ENCODE measurements at regions not wholly inside any gene's neighbourhood (a gene's known extent, or its start where the extent isn't known, plus 50 kb on each side); places are given as distances from the start of the nearest gene placed in this dataset.

- BruUV-seq (replicated peaks), result no TSS peak
- no peaks in the 10 kb centered on the region for H3K9me3 ChIP-seq
- Mint-ChIP-seq H3K4me3 (ENCODE audit: unreplicated experiment) (no peak overlapping the region), H3K9me3 (ENCODE audit: unreplicated experiment) (no peaks in the 10 kb centered on the region), H3K4me1 (ENCODE audit: low read depth, unreplicated experiment) (no peaks in the 10 kb centered on the region), H3K36me3 (ENCODE audit: insufficient read depth, unreplicated experiment) (no peaks in the 10 kb centered on the region), H3K27me3 (ENCODE audit: insufficient read depth, unreplicated experiment) (no peaks in the 10 kb centered on the region), H3K27ac (ENCODE audit: unreplicated experiment) (no peak overlapping the region)
- H3K27me3 ChIP-seq (replicated peaks; ENCODE audit: control insufficient read depth, insufficient read depth, low read length), result no peaks in the 10 kb centered on the region
- TF ChIP-seq CTCF (IDR thresholded peaks at IDR 0.05; ENCODE audit: insufficient read depth in 1 of 2, low read depth in 1 of 2, low read length in 1 of 2, severe bottlenecking in 1 of 2, unreplicated experiment in 1 of 2), result no peak
- CTCF ChIA-PET, result no interaction called here
- H3K36me3 ChIP-seq (ENCODE audit: control insufficient read depth, insufficient read depth, low read length), result no peaks in the 10 kb centered on the region
- no peak for DNase-seq
- H3K4me3 ChIP-seq (ENCODE audit: low read depth, low read length), result no peak overlapping the region
- POLR2A ChIA-PET, result no interaction called here
- intact Hi-C loops (cut with micrococcal nuclease; ENCODE audit: unreplicated experiment), result no loop called here
- no peaks in the 10 kb centered on the region for H3K4me1 ChIP-seq
These were observed 440.0 kb downstream of the USP25 start for GRCh38 chr21:16169779-16170178.

GRCh38 chr21:16176570-16176969, 446.8 kb downstream of the USP25 start:
- no peak overlapping the region for H3K27ac Mint-ChIP-seq (ENCODE audit: unreplicated experiment)
- Histone ChIP-seq H3K4me1 (peaks cover 22% of the 10 kb centered on the region), H3K27me3 (replicated peaks; ENCODE audit: control insufficient read depth, insufficient read depth, low read length) (no peaks in the 10 kb centered on the region), H3K9me3 (no peaks in the 10 kb centered on the region), H3K4me3 (ENCODE audit: low read depth, low read length) (no peak overlapping the region), H3K36me3 (ENCODE audit: control insufficient read depth, insufficient read depth, low read length) (no peaks in the 10 kb centered on the region)
- ChIA-PET CTCF (no interaction called here), POLR2A (no interaction called here)
- H3K4me3 Mint-ChIP-seq (ENCODE audit: unreplicated experiment), result no peak overlapping the region
- no peaks in the 10 kb centered on the region for H3K36me3 Mint-ChIP-seq (ENCODE audit: insufficient read depth, unreplicated experiment)
- no peak for DNase-seq
- H3K9me3 Mint-ChIP-seq (ENCODE audit: unreplicated experiment), result no peaks in the 10 kb centered on the region
- intact Hi-C loops (cut with micrococcal nuclease; ENCODE audit: unreplicated experiment), result no loop called here
- no peaks in the 10 kb centered on the region for H3K27me3 Mint-ChIP-seq (ENCODE audit: insufficient read depth, unreplicated experiment)
- no peak for TF ChIP-seq CTCF (IDR thresholded peaks at IDR 0.05; ENCODE audit: insufficient read depth in 1 of 2, low read depth in 1 of 2, low read length in 1 of 2, severe bottlenecking in 1 of 2, unreplicated experiment in 1 of 2)
- BruUV-seq (replicated peaks), result no TSS peak
- peaks cover 15% of the 10 kb centered on the region for H3K4me1 Mint-ChIP-seq (ENCODE audit: low read depth, unreplicated experiment)

- H3K36me3 Mint-ChIP-seq (ENCODE audit: insufficient read depth, unreplicated experiment), result no peaks in the 10 kb centered on the region
These were observed 447.8 kb downstream of the USP25 start for GRCh38 chr21:16177532-16177931.

More at GRCh38 chr21:16177532-16177931, 447.8 kb downstream of the USP25 start:
- CTCF ChIA-PET, result no interaction called here
- no peak for TF ChIP-seq CTCF (IDR thresholded peaks at IDR 0.05; ENCODE audit: insufficient read depth in 1 of 2, low read depth in 1 of 2, low read length in 1 of 2, severe bottlenecking in 1 of 2, unreplicated experiment in 1 of 2)
- Histone ChIP-seq H3K36me3 (ENCODE audit: control insufficient read depth, insufficient read depth, low read length) (no peaks in the 10 kb centered on the region), H3K4me1 (peaks cover 22% of the 10 kb centered on the region), H3K9me3 (no peaks in the 10 kb centered on the region), H3K27me3 (replicated peaks; ENCODE audit: control insufficient read depth, insufficient read depth, low read length) (no peaks in the 10 kb centered on the region), H3K4me3 (ENCODE audit: low read depth, low read length) (no peak overlapping the region)
- Mint-ChIP-seq H3K4me3 (ENCODE audit: unreplicated experiment) (no peak overlapping the region), H3K27me3 (ENCODE audit: insufficient read depth, unreplicated experiment) (no peaks in the 10 kb centered on the region), H3K4me1 (ENCODE audit: low read depth, unreplicated experiment) (peaks cover 15% of the 10 kb centered on the region), H3K27ac (ENCODE audit: unreplicated experiment) (no peak overlapping the region), H3K9me3 (ENCODE audit: unreplicated experiment) (no peaks in the 10 kb centered on the region)
- no TSS peak for BruUV-seq (replicated peaks)
- DNase-seq, result no peak
- intact Hi-C loops (cut with micrococcal nuclease; ENCODE audit: unreplicated experiment), result no loop called here
- POLR2A ChIA-PET, result no interaction called here
